IMR-90 (cell line): ENCODE measurements at regions not wholly inside any gene's neighbourhood (a gene's known extent, or its start where the extent isn't known, plus 50 kb on each side); places are given as distances from the start of the nearest gene placed in this dataset.

Experiments used
- ATAC-seq: fragments of 200-7000 bp; cut with Tn5 transposase; 2 replicates; pipeline ENCODE4 v1.9.1; 2020; ENCODE audit warnings: low read depth, mild to moderate bottlenecking, moderate library complexity
- BruUV-seq: library from RNA; stranded (reverse); fragments of 400-500 nt; replicated peaks from 2 replicates; lab custom pipeline; 2021; lab: Mats Ljungman, UMichigan
- CTCF ChIA-PET: fragments of 300-600 bp; formaldehyde crosslinking; extraction: SDS; loops from one replicate; lab custom pipeline; 2021; ENCODE audit warnings: antibody characterized with exemption; lab: Yijun Ruan, JAX
- POLR2A ChIA-PET: fragments of 300-600 bp; sonication (Branson Sonifier 250); formaldehyde crosslinking; loops from one replicate; lab custom pipeline; 2022; ENCODE audit warnings: antibody characterized with exemption; ENCODE audit not compliant: unreplicated experiment; lab: Charles Lee
- DNase-seq: peaks from one replicate; pipeline ENCODE4 v3.0.0; 2013
- H2AFZ ChIP-seq: replicated peaks from 2 replicates; pipeline ENCODE3; 2013; ENCODE audit warnings: low read length, mild to moderate bottlenecking; ENCODE audit not compliant: poor library complexity
- H2AK5ac ChIP-seq: 2 replicates; pipeline ENCODE4 v1.6.1; 2013; ENCODE audit warnings: low read depth, low read length, inconsistent platforms
- H2AK9ac ChIP-seq: replicated peaks from 2 replicates; pipeline ENCODE3; 2013; ENCODE audit warnings: mild to moderate bottlenecking, low read depth, low read length, moderate library complexity; ENCODE audit not compliant: poor library complexity
- H2BK120ac ChIP-seq: 2 replicates; pipeline ENCODE4 v1.6.1; 2013; ENCODE audit warnings: low read depth, low read length, inconsistent platforms
- H2BK15ac ChIP-seq: 3 replicates; pipeline ENCODE4 v1.6.1; 2013; ENCODE audit warnings: low read depth, low read length, inconsistent platforms
- H2BK20ac ChIP-seq: 2 replicates; pipeline ENCODE4 v1.6.1; 2013; ENCODE audit warnings: low read depth, mild to moderate bottlenecking, inconsistent platforms, low read length, moderate library complexity
- H2BK5ac ChIP-seq: 2 replicates; pipeline ENCODE4 v1.6.1; 2013; ENCODE audit warnings: mild to moderate bottlenecking, low read depth, low read length, inconsistent platforms; ENCODE audit not compliant: poor library complexity, severe bottlenecking
- H3K14ac ChIP-seq: replicated peaks from 2 replicates; pipeline ENCODE4 v1.6.1; 2013; ENCODE audit warnings: low read depth, low read length, inconsistent platforms
- H3K18ac ChIP-seq: 2 replicates; pipeline ENCODE4 v1.6.1; 2013; ENCODE audit warnings: low read depth, low read length, control low read depth
- H3K23ac ChIP-seq: 2 replicates; pipeline ENCODE4 v1.6.1; 2013; ENCODE audit warnings: low read depth, low read length, inconsistent platforms
- H3K27ac ChIP-seq: 2 replicates; pipeline ENCODE4 v1.5.1; 2013; ENCODE audit warnings: mild to moderate bottlenecking, control low read depth, low read length; ENCODE audit not compliant: insufficient read depth
- H3K27me3 ChIP-seq: 2 replicates; pipeline ENCODE4 v1.6.1; 2013; ENCODE audit warnings: low read length; ENCODE audit not compliant: control insufficient read depth, insufficient read depth
- H3K36me3 ChIP-seq: 2 replicates; pipeline ENCODE4 v1.6.1; 2013; ENCODE audit warnings: low read length, mixed read lengths; ENCODE audit not compliant: control insufficient read depth, insufficient read depth
- H3K4ac ChIP-seq: 2 replicates; pipeline ENCODE4 v1.6.1; 2013; ENCODE audit warnings: low read depth, low read length, inconsistent platforms
- H3K4me1 ChIP-seq: 2 replicates; pipeline ENCODE4 v1.6.1; 2013; ENCODE audit warnings: low read length, mixed read lengths; ENCODE audit not compliant: control insufficient read depth, insufficient read depth
- H3K4me2 ChIP-seq: 2 replicates; pipeline ENCODE4 v1.6.1; 2013; ENCODE audit warnings: low read depth, mild to moderate bottlenecking, control low read depth, low read length, moderate library complexity
- H3K4me3 ChIP-seq: 2 replicates; pipeline ENCODE4 v1.5.1; 2013; ENCODE audit warnings: low read depth, mild to moderate bottlenecking, control low read depth, low read length, moderate library complexity; ENCODE audit not compliant: insufficient read depth
- H3K56ac ChIP-seq: 2 replicates; pipeline ENCODE4 v1.6.1; 2013; ENCODE audit warnings: low read length, inconsistent platforms; ENCODE audit not compliant: insufficient read depth; ENCODE audit errors: extremely low read depth
- H3K79me1 ChIP-seq, 2 experiments: 2 replicates each; pipeline ENCODE4 v1.6.1; 2013; ENCODE audit warnings: low read length in 2 of 2, inconsistent platforms in 1 of 2, low read depth in 1 of 2
- H3K9ac ChIP-seq: 2 replicates; pipeline ENCODE4 v1.6.1; 2013; ENCODE audit warnings: low read depth, low read length, control low read depth
- H3K9me1 ChIP-seq: 2 replicates; pipeline ENCODE4 v1.6.1; 2013; ENCODE audit warnings: low read length, inconsistent platforms; ENCODE audit not compliant: insufficient read depth
- H3K9me3 ChIP-seq: 2 replicates; pipeline ENCODE4 v1.6.1; 2013; ENCODE audit warnings: low read length; ENCODE audit not compliant: control insufficient read depth, insufficient read depth
- H4K20me1 ChIP-seq: 2 replicates; pipeline ENCODE4 v1.6.1; 2013; ENCODE audit warnings: low read length, inconsistent platforms; ENCODE audit not compliant: insufficient read depth
- H4K5ac ChIP-seq: 2 replicates; pipeline ENCODE4 v1.6.1; 2013; ENCODE audit warnings: mild to moderate bottlenecking, low read depth, low read length, control low read depth
- H4K8ac ChIP-seq, 2 experiments: 2 replicates each; pipeline ENCODE4 v1.6.1; 2013; ENCODE audit warnings: low read depth in 2 of 2, low read length in 2 of 2, control low read depth in 1 of 2, inconsistent platforms in 1 of 2
- H4K91ac ChIP-seq: 2 replicates; pipeline ENCODE4 v1.6.1; 2013; ENCODE audit warnings: low read depth, low read length, inconsistent platforms; ENCODE audit not compliant: insufficient read depth
- MAZ ChIP-seq: IDR thresholded peaks from 2 replicates; pipeline ENCODE4 v1.6.1; 2012; ENCODE audit warnings: low read depth, mild to moderate bottlenecking, low read length, improper control_type of control experiment, moderate library complexity, borderline replicate concordance
- MXI1 ChIP-seq: IDR thresholded peaks from 2 replicates; pipeline ENCODE4 v1.6.1; 2012; ENCODE audit warnings: low read depth, mild to moderate bottlenecking, low read length, moderate library complexity, borderline replicate concordance
- POLR2A ChIP-seq: IDR thresholded peaks from 2 replicates; pipeline ENCODE4 v1.6.1; 2012; ENCODE audit warnings: mild to moderate bottlenecking, low read depth, low read length
- RAD21 ChIP-seq: IDR thresholded peaks from 2 replicates; pipeline ENCODE4 v1.6.1; 2012; ENCODE audit warnings: low read length, improper control_type of control experiment
- WGBS, 2 experiments: methylation state at CpG; one replicate each; pipeline versions ENCODE4 v1.1.5 to v1.1.7; 2013; ENCODE audit warnings: missing lambda C conversion rate in 2 of 2; ENCODE audit not compliant: insufficient read length in 1 of 2; ENCODE audit errors: extremely low coverage in 2 of 2; 5-methylcytosine and 5-hydroxymethylcytosine counted together
- dilution Hi-C: fragments of 300-500 bp; cut with HindIII; formaldehyde crosslinking; loops from one replicate; pipeline ENCODE4 v1.14.3; 2018; ENCODE audit warnings: low sequenced_read_pairs; ENCODE audit not compliant: unreplicated experiment
- in situ Hi-C: fragments of 300-500 bp; cut with MboI; formaldehyde crosslinking; loops from 3 replicates; pipeline ENCODE4 v1.14.3; 2019; ENCODE audit warnings: low sequenced_read_pairs, inconsistent platforms, mixed read lengths
- intact Hi-C: fragments of 100-400 bp; cut with micrococcal nuclease; formaldehyde crosslinking; loops from 2 replicates; pipeline ENCODE4 v1.10.0; 2022

- H3K56ac ChIP-seq, result no peak overlapping the region
- H3K4me1 ChIP-seq, result no peaks in the 10 kb centered on the region
- no peak overlapping the region for H2BK120ac ChIP-seq
- no peak overlapping the region for H4K5ac ChIP-seq
- no peak overlapping the region for H2AK5ac ChIP-seq
- H2BK20ac ChIP-seq, result no peak overlapping the region
- no peaks in the 10 kb centered on the region for H3K36me3 ChIP-seq
- H3K4me3 ChIP-seq, result no peak overlapping the region
- H4K91ac ChIP-seq, result no peak overlapping the region
- no peak overlapping the region for H2AFZ ChIP-seq
- no peak overlapping the region for H3K4ac ChIP-seq
- H3K23ac ChIP-seq, result no peak overlapping the region
- DNase-seq (no peak), ATAC-seq (no peak)
- H3K27ac ChIP-seq, result no peak overlapping the region
- dilution Hi-C loops, result no loop called here
- ChIA-PET POLR2A (no interaction called here), CTCF (no interaction called here)
- H3K9ac ChIP-seq, result no peak overlapping the region
- H4K20me1 ChIP-seq, result no peaks in the 10 kb centered on the region
- H2BK5ac ChIP-seq, result no peak overlapping the region
- peaks cover 5% of the 10 kb centered on the region for H3K9me3 ChIP-seq
- H3K9me1 ChIP-seq, result no peaks in the 10 kb centered on the region
- H2BK15ac ChIP-seq, result no peak overlapping the region
- in situ Hi-C loops, result no loop called here
- H3K27me3 ChIP-seq, result no peaks in the 10 kb centered on the region
- intact Hi-C loops, result no loop called here
- no peak overlapping the region for H3K4me2 ChIP-seq
- WGBS, 2 experiments, result 0% methylated on average over 1 of the region's 3 CpGs; no CpG with 5 or more reads in 1 of the 2 experiments
- no peak overlapping the region for H2AK9ac ChIP-seq
- no peak for TF ChIP-seq MAZ
- TF ChIP-seq RAD21, result no peak
- no peak for TF ChIP-seq POLR2A
- no peak for TF ChIP-seq MXI1
- no TSS peak for BruUV-seq
- no peak overlapping the region for H3K18ac ChIP-seq
- H3K79me1 ChIP-seq, result no peaks in the 10 kb centered on the region
- no peak overlapping the region for H3K14ac ChIP-seq
- H4K8ac ChIP-seq, result no peak overlapping the region
Observed at GRCh38 chr13:55682776-55683175, 1457.9 kb upstream of the PRR20A start.
